Ureter (tissue), 1 donor: ENCODE measurements at regions not wholly inside any gene's neighbourhood (a gene's known extent, or its start where the extent isn't known, plus 50 kb on each side); places are given as distances from the start of the nearest gene placed in this dataset.
"Not testable (repeated sequence)": the region's sequence is repeated elsewhere in the genome, so short reads cannot be mapped to it uniquely, and the experiment has no call there.

Source experiments
- DNase-seq: peaks from one replicate; pipeline ENCODE4 v3.0.0-alpha.2; 2020; ENCODE audit warnings: low spot score
- donor health status: DM: yes; HTN: yes; CAD: no.

- DNase-seq, result no peak
Observed at GRCh38 chr6:168938546-168938945, 315.1 kb downstream of the THBS2 start.

- no peak for DNase-seq
Observed at GRCh38 chr6:168937054-168937453, 316.6 kb downstream of the THBS2 start.

- no peak for DNase-seq
Observed at GRCh38 chr6:168935628-168936010, 318.0 kb downstream of the THBS2 start.

- DNase-seq, result no peak
Observed at GRCh38 chr6:168934660-168935627, 318.7 kb downstream of the THBS2 start.

- not testable (repeated sequence) for DNase-seq
Observed at GRCh38 chr6:168932171-168932570, 321.5 kb downstream of the THBS2 start.

- not testable (repeated sequence) for DNase-seq
Observed at GRCh38 chr6:168931072-168931471, 322.6 kb downstream of the THBS2 start.

GRCh38 chr6:168929871-168930450, 323.7 kb downstream of the THBS2 start:
- no peak for DNase-seq

- DNase-seq, result no peak
Observed at GRCh38 chr6:168928012-168928411, 325.6 kb downstream of the THBS2 start.

GRCh38 chr6:168927026-168927425, 326.6 kb downstream of the THBS2 start:
- no peak for DNase-seq

- DNase-seq, result peak; percentile 18
Observed at GRCh38 chr6:168926306-168926705, 327.3 kb downstream of the THBS2 start.

GRCh38 chr6:168925671-168926070, 328.0 kb downstream of the THBS2 start:
- DNase-seq, result peak; percentile 29

GRCh38 chr6:168923171-168923570, 330.5 kb downstream of the THBS2 start:
- no peak for DNase-seq

GRCh38 chr6:168922436-168922835, 331.2 kb downstream of the THBS2 start:
- DNase-seq, result no peak

- DNase-seq, result peak; percentile 32
Observed at GRCh38 chr6:168920289-168920688, 333.4 kb downstream of the THBS2 start.

- DNase-seq, result no peak
Observed at GRCh38 chr6:168919470-168920179, 334.0 kb downstream of the THBS2 start.

GRCh38 chr6:168916576-168917211, 337.0 kb downstream of the THBS2 start:
- peak; percentile 63 for DNase-seq

- DNase-seq, result no peak
Observed at GRCh38 chr6:168915855-168916254, 337.8 kb downstream of the THBS2 start.

- DNase-seq, result no peak
Observed at GRCh38 chr6:168915242-168915641, 338.4 kb downstream of the THBS2 start.

- no peak for DNase-seq
Observed at GRCh38 chr6:168913866-168914469, 339.7 kb downstream of the THBS2 start.

- DNase-seq, result not testable (repeated sequence)
Observed at GRCh38 chr6:168913231-168913865, 340.3 kb downstream of the THBS2 start.

- DNase-seq, result no peak
Observed at GRCh38 chr6:168909288-168909687, 344.4 kb downstream of the THBS2 start.
